SHP77 treated with DMSO at 0.1 percent for 48 hours (cell line): ENCODE measurements at regions not wholly inside any gene's neighbourhood (a gene's known extent, or its start where the extent isn't known, plus 50 kb on each side); places are given as distances from the start of the nearest gene placed in this dataset.

Experiments used
- DNase-seq: peaks from one replicate; lab custom pipeline; 2025; lab: John Stamatoyannopoulos, UW

DNA sequence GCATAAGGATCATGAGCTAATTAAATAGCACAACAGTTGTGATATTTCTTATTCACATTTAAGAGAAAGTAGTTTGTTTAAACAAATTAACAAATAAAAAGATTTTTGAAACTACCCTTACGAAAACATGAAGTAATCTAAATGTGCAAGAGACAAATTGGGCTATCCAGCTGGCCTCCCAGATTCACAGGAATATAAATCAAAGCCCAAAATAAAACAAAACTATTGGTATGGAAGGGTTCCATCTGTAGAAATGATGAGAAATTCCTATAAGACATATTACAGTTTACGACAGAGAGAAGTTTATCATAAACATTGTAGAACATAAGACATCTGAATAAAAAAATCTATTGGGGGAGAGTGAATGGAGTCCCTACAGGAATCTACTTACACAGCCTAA lies 1125.1 kb downstream of the TDRD15 start:
- DNase-seq = no peak

DNA sequence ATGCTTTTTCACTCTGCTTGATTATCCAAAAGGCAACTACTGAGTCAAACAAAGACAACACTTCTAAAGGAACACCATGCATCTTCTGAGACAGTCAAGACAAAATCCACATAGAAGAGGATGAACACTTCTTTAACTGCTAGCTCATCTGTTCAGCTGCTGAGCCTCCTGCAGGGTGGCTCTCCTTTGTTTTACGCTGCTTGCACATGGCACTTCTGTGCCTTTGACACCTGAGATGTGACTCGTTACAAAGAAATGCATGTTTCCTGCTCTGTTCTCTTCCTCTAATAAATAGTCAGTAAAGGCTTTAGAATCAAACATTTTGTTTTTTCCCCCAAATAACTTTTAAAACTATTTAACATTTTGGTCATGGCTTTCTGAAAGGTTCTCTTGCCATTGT lies 1129.4 kb downstream of the TDRD15 start:
- no peak for DNase-seq

DNA sequence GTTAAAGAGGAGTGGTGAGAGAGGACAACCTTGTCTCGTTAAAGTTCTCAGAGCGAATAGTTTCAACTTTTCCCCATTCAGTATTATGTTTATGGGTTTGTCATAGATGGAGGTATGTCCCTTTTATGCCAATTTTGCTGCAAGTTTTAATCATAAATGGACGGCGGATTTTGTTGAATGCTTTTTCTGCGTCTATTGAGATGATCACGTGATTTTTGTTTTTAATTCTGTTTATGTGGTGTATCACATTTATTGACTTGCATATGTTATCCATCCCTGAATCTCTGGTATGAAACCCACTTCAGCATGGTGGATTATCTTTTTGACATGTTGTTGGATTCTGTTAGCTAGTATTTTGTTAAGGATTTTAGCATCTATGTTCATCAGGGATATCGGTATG lies 1123.8 kb upstream of the KLHL29 start:
- DNase-seq = no peak

DNA sequence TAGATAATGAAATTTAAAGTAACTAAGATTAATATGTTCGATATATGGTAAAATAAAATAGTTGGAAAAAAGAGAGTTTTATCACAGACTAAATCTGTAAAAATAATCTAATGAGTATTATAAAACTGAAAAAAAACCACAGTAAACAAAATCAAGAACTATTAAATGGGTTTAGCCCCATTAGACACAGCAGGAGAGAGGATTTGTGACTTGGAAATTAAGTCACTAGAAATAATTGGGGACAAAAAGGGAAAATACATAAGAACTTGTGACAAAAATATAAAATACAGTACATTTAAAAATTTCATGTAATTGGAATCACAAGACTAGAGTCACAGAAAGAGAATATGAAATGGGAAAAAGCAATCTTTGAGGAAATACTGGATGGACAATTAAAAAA lies 1114.6 kb upstream of the KLHL29 start:
- no peak for DNase-seq

DNA sequence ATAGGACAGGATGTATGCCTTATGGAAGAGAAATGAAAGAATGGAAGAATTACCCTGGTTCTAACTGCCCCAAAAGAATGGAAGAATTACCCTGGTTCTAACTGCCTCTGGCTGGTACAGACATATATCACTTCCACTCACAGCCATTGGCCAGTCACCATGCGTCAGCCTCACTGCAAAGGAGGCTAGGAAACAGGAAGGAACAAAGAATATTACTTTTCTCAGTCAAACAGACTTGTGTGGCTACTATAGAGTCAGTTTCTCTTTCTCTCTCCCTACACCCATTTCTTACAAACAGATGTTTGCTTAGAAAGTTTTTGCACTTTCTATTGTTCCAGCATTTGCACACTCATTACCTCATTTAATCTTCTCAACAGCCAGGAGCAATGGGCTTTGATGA lies 1111.1 kb upstream of the KLHL29 start:
- DNase-seq = no peak

DNA sequence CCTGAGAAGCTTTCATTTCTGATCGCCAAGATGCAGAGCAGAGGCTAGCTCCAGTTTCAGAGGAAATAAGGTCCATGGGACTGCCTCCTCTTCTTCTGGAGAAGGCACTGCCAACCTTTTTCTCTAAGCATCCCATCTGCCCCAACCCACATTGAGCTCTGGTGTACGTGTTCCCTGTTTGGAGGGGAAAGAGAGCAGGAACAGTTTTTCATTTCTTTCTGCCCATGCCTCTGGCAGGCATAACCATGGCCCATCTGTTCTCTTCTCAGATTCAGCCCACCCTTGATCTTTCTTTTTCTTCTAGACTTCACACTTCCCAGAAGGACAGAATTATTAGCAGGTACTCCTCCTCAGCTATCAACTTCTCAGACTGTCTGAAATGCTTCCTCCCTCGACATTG lies 1110.3 kb upstream of the KLHL29 start:
- DNase-seq = no peak

DNA sequence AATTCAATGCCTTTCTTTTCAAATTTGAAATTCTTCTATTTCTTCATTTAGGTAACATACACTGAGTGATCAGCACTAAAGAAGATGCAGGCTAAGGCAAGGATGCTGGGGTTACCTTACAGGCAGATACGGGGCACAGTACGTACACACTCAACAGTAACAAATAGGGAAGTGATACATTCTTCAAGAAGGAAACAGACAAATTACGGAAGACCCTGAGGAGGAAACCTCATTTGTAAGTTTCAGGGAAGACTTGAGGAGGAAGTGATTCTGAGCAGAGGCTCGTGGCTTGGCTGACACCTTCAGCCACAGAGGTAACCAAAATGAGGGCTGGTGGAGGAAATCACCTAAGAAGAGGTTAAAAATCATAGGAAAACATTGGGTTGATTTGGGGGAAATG lies 1108.3 kb upstream of the KLHL29 start:
- DNase-seq = no peak

DNA sequence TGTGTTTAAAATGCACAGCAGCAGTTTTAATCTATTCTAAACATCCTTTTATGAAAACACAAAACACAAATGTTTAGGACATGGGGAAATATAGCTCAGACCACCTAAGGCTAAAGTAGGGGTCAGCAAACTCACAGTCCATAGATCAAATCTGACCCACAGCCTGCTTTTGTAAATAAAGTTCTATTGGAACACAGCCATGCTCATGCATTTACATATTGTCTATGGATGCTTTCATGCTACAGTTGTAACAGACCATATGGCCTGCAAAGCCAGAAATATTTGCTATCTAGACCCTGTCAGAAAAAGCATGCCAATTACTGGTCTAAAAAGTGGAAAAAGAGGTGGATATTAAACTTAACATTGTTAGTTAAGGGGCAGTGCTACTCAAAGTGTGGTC lies 1105.4 kb upstream of the KLHL29 start:
- DNase-seq = no peak

DNA sequence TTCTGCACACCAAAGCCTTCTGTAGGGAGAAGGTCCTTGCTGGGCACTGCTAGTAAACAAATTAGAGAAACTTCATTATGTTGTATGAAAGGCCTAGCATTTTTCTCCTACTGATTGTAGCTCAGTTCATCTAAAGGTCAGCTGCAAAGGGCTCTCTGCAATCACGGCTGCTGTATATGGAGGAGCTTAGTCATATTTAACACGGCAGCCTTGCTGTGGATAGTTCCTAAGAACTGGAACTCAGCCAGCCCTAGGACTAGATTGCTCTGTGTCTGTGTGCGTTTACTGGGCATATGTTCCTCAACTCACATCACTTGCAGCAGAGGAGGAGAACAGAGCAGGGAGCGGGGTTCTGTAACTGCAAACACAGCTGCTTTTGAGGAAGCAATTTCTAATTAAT lies 1103.9 kb upstream of the KLHL29 start:
- peak; percentile 73 for DNase-seq

DNA sequence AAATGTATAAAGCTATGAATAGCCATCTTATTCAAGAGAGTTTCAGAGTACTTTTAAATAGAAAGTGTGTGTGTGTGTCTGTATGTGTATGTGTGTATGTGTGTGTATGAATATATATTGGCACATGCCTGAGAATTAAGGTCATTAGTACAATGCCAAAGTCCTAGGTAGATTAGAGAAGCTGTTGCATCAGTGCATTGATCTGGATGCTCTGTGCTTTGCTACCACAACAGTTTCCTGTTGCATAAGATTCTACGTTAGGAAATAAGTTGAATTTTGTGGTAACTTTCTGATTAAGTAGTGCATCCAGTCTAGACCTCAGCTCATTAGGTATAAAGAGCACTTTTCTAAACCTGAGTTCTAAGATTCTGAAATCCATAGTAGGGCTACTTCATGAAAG lies 1102.8 kb upstream of the KLHL29 start:
- DNase-seq = no peak

DNA sequence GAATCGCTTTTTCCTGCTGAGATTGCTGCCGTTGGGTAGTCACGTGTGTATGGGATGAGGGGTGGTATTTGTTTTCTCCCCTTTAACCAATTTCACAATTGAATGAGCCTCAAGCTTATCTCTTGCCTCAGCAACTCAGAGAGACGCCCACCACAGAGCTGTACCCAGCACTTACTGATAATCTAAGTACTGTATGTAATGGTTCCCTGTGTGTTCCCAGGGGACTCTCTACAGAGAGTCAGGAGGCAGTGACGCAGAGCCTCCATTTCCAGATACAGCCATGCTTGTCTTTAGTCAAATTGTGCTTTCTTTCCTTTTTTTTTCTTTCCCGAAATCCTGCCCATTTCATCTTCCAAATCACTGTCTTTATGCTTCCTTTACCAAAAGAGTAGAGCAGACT lies 1102.1 kb upstream of the KLHL29 start:
- DNase-seq = no peak

DNA sequence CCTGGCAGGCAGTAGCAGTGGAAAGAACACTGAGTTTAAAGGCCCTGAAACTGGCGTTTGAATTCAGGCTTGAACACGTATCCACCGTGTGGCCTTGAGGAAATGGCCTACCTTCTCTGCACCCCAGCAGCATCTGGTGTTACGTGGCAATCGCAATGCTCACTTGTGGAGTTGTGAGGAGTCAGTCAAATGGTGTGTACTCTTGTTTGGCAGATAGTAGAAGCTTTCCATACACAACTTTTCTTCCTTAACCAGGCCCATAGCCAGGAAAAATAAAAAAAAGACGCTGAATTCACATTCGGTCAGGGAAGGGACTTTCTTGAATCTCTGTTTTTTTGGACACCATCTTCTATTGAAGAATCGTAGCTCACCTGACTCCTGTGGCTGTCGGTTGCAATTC lies 1101.5 kb upstream of the KLHL29 start:
- DNase-seq = no peak

DNA sequence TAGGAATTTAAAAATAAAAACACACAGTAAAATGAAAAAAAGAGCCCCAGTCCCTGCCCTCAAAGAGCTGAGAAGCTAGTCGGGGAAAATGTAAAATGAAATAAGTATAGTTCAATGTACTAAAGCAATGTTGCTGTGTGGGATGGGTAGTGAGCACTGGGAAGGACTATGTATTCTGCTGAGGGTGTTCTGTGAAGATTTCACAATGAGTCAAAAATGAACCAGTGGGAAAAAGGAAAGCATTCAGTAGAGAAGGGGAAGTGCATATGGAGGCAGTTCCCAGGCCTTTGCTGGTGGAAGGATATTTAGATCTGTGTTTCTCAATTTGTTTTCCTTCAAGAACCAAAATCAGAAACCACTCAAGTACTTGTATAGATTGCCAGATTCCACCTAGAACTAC lies 1094.7 kb upstream of the KLHL29 start:
- DNase-seq = no peak

DNA sequence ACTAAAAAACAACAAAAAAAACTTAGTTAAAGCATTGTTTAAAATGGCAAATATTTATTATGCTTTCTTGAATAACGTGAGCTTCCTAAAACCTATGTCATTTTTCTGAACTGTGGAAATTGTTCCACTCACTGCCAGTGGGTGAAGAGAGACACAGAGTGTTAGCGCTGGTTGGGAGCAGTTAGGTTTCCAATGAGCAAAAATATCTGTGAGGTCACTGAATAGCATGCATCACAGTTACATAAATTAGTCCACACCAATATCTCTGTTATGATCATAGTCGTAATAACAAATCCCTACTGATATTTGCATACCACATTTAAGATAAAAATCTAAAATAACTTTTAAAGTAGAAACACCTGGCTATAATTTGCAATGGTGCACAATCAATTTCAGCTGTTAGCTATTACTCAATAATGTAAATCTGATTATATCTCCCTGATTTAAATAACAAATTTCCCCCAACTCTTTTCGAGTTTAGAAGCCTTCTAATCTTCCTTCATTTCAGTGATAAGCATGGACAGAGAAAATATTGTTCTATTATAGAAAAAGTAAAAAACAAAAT lies 1094.0 kb upstream of the KLHL29 start:
- DNase-seq = no peak

DNA sequence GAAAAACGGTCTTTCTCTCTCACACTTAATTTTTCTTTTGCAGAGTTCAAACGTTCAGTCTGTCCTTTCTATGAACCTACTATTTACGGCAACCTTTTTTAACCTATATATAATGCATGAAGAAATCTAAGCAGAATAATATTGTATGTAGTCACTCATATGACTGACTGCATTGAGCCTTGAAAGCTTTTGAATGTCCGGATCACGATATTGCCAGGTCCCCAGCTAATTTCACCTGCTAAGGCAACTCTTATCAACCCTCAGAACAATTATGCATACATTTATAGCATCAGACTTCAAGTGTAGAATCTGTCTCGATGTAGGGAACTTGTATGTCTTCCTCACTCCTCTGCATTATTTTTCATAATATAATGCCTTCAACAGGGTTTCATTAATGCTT lies 1083.8 kb upstream of the KLHL29 start:
- DNase-seq = no peak

DNA sequence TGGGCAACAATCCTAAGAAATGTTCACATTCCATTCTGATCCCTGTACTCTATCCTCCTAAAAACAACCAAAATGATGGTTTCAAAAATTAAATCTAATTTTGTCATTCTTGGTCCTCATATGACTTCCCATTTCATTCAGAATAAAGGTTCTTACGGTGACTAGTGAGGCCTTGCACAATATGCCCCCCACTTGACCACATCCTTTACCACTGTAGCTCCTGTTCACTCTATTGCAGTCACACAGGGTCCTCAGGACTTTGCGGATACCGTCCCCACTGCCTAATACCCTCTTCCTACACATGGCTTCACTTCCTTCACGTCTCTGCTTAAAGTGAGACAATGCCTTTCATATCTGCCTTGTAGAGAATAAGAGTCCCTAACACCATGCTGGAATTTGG lies 1058.7 kb upstream of the KLHL29 start:
- DNase-seq = no peak

DNA sequence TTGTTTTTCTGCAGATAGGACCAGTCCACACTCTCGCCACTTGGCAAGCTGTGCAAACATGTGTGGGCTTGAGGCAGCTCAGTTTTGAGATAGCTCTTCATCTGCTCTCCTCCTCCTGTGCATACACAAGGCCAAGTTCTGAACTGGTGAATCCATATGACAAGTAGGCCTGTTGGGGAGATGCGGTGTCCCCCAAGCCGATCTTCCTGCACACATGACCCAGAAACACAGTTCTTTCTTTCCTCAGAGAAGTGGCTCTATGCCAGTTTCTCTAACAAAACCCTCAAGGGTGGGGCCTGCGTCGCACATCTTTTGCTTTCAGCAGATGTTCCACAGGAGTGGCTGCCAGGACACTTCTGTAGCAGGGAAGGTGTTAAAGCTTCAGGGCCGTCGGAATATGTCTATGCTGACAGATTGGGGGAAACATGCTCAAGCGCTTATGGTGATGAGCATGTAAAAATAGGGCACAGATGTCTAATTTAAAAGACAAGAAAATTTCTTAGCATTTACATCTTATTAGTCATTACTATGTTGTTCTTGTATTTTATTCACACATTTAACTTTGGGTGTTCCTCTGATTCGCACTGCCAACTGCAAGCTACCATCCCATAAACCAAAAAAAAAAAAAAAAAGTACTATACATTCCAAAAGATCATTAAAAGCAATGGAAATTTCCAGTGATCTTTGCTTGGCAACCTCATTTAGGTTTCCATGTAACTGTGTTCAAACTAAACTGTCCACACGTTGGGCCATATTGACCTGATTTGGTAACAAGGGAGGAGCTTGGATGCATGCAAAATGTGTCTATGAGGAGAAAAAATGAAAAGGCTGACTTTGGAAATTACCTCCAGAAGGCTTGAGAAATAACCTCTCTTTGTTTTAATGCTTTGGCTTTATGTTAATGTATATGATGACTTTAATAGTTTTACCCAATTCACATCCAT lies 1055.5 kb upstream of the KLHL29 start:
- peak; percentile 92 for DNase-seq

DNA sequence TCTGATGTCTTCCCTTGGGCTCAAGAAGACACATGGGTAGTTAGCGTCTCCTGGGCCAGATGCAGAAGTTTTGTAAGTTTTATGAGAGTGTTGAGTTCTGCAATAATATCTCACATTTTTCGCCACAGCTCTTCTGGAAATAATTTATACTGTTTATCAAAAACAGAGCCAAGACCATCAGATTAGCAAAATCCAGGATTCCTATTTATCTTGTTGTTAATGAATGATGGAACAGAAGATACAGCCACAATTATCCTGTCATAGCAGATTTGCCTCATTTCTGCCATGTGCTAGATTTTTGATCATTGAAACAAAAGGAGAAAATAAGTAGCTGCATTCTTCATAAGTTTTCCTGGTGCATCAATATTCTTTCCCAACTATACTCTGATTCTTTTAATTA lies 1048.6 kb upstream of the KLHL29 start:
- DNase-seq = no peak

DNA sequence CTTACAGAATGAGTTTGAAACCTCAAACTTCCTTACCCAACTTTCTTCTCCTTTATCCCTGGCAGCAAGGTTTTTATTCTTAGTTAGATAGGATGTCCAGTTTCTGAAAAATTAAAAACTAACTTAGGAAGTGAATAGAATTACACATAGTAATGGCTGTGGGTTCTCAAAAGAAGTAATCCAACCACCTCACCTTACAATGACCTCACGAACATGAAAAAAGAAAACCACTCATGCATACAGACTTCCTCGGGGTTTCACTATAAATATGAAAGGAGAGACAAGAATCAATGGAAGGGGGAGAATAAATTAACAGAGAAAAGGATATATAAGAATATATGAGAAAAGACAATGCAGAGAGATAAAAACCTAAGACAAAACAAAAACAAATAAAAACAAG lies 1044.3 kb upstream of the KLHL29 start:
- no peak for DNase-seq

DNA sequence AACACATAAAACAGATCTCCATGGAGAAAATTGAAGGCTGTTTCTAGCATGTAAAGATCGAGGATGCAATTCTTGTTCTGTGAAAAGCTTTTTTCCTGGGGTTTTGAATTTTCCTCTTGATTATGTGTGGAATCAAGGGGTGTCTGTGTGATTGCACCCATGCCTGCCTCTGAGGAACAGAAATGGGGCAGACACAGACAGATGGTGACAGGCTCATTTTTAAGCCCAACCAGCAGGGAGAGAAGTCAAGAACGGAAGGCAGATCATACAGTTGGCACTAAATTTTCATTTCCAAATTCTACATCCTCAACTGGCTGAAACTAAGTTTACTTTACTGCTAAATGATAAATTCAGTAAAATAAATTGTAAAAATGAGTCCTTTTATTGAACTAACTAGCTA lies 1037.7 kb upstream of the KLHL29 start:
- no peak for DNase-seq

DNA sequence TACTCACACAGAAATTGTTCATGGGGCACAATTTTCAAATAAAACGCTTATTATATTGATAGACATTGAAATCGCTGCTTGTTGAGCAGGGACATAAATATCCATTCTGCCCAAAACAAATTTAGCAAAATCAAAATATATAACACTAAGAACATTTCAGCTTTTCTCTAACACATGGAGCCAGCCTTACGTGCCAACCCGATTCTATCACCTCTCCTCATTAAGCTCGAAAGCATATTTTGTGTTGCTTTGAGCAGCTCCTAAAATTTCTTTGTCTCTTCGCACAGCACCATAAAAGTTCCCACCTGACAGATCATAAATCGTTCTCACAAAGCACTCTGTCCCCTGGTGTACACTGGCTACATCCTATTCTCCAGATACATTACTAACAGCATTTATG lies 1034.4 kb upstream of the KLHL29 start:
- no peak for DNase-seq

DNA sequence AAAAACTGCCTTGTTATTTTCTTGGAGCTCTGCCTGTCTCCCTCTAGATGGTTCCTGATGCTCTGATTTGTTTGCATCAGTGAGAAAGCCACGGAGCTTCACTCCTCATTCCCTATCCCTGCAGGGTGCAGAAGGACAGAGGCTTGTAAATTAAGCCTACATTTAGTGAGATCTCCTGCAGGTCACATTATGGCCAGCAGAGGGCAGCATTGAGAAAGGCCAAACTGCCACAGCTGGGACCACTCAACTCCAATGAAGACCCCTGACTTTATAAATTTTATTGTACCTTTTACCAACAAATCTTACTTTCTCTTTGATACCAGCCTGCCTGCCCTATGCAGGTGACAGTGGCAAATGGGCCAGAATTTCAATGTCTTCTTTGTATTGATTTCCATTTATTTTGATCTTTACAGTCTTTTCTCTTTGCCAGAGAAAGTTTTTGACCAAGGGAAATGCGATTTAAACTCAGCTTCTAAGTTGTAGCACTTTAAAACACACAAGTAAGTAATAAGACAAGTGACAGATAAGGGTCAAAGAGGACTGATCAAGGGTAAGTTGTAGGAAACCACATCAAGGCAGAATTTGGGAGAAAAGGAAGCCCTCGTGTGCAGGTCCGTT lies 1029.1 kb upstream of the KLHL29 start:
- DNase-seq = no peak

DNA sequence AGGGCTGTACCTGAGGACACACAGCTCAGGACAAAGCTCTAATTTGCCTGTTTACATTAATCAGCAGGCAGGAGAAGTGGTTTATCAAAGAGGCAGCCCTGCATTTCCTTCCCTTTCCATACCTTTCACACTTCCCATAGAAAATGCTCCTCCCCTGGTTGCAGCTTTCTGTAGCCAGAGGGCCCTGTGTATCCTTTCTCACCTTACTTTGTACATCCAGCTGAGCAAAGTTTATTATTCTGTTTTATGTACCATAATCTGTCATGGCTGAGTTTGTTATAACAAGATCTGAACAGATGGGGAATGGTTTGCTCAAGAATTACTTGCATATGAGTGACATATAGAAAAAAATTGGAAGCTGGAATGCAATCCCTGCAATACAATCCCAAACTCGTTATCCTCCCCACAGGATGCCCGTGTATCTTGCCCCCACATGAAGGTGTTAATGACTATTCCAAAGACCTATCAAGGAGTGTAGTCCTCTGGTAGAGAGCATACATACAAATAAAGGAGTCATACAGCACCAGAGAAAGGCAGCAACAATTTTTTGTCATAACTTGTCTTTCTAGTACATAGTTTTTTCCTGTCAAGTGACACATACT lies 1025.8 kb upstream of the KLHL29 start:
- DNase-seq = no peak
